Activated CD4-positive, alpha-beta T cell treated with anti-CD3 and anti-CD28 coated beads, Interleukin-2, amount 50 U/mL, for 48 hours (primary cell): ENCODE measurements at regions not wholly inside any gene's neighbourhood (a gene's known extent, or its start where the extent isn't known, plus 50 kb on each side); places are given as distances from the start of the nearest gene placed in this dataset.

Experiments
- DNase-seq, 2 experiments: peaks; one replicate each; pipeline ENCODE4 v3.0.0-alpha.2; 2020

- DNase-seq = no peak
Observed at GRCh38 chr4:63795301-63795700, 613.9 kb downstream of the TECRL start.

DNA sequence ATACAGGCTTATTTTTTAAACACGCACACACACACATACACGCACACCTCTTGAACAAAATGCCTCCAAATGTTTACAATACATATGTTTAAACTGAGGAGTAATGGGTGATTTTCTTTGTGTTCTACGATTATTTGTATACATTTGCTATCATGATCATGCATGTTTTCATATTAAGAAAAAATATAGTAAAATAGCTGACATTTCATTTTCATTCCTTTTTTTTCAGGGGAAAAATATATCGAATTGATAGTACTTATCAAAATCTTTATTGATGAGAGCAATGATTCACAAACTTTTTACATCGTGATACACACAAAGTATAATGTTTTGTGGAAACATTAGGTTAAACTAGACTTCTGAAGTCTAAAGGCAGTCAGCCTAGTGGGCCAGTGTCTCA lies 618.9 kb downstream of the TECRL start:
- DNase-seq = no peak

GRCh38 chr4:63788271-63788670 lies 621.0 kb downstream of the TECRL start:
- no peak for DNase-seq

GRCh38 chr4:63787326-63787725 lies 621.9 kb downstream of the TECRL start:
- no peak for DNase-seq

- DNase-seq = no peak
Observed at GRCh38 chr4:63786171-63786570, 623.1 kb downstream of the TECRL start.

DNA sequence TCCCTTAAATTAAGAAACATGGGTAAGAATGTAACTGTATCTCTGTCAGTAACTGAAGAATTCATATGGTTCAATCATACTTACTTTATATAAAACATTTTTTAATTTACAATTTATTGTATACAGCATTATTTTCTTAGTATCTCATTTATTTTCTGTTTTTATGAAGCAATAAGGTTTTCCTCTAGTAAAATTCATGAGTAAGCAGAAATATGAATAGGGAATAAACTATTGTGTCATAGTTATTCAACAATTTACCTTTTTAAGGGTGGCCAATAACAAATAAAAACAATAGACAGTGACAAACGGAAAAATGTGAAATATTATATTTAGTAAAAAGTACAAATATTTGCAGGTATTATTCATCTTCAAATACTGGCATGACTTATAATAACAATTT lies 624.4 kb downstream of the TECRL start:
- DNase-seq = no peak

DNA sequence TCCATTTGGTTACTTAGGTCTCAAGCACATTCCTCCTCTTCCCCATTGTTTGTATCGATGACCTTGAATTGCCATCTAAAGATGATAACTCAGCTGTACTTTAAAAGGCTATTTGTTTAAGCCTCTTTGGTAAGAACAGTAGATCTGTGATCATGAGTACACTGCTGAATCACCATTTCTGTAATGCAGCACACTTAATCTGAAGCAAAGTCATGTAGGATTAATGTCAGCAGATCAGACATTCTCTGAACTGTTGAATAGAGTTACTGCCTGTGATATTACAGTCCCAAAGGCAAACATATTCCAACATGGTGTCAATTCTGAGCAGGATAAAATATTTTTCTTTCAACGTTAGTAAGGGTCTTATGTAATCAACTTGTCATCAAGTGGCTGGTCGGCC lies 631.6 kb downstream of the TECRL start:
- no peak for DNase-seq

GRCh38 chr4:63764400-63764799 lies 644.9 kb downstream of the TECRL start:
- DNase-seq = no peak

- no peak for DNase-seq
Observed at GRCh38 chr4:63757929-63758328, 651.3 kb downstream of the TECRL start.

- no peak for DNase-seq
Observed at GRCh38 chr4:63742882-63743281, 666.4 kb downstream of the TECRL start.

DNA sequence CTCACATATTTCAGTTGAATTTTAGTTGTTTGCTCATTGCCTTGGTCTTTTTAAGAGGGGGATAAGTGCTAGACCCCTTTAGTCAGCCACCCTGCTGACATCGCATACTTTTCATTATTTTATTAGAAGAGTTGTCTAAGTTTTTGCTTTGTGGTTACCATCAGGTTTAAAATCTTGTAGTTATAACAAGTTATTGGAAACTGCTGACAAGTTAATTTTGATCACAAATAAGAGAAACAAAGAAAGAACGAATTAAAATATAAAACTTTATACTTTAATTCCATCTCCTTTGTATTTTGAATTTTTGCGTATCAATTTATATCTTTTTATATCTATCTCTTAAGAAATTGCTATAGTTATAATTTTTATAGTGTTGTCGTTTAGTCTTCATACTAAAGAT lies 679.7 kb downstream of the TECRL start:
- no peak for DNase-seq

DNA sequence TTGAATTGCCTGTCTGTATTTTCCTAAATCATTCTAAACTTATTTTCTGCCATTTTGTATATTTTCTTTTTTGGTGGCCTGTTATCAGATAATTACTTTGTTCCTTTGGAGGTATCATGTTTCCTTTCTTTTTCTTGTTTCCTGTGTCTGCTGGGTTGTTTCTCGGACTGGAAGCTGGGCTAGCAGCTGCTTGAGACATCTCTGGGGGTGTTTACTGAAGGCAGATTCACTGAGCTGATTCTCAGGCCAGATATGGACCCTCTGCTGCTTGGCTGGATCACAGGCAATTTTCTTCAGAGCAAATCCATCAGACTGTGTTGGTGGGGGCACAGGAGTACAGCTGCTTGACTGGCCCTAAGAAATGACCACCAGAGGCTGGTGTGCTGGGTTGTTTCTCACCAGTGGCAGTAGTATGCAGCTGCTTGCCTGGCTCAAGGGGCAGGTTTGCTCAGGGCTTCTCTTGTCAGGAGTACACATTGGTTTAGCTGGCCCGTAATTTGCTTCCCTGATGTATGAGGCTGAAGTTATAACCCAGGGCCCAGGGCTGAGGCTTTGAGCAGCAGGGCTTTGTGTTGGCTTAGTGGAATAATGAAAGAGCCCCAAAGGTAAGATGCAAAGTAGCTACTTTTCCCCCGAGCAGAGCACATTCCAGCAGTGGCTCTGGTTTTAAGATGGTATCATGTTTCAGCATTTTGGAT lies 680.6 kb downstream of the TECRL start:
- DNase-seq = no peak

DNA sequence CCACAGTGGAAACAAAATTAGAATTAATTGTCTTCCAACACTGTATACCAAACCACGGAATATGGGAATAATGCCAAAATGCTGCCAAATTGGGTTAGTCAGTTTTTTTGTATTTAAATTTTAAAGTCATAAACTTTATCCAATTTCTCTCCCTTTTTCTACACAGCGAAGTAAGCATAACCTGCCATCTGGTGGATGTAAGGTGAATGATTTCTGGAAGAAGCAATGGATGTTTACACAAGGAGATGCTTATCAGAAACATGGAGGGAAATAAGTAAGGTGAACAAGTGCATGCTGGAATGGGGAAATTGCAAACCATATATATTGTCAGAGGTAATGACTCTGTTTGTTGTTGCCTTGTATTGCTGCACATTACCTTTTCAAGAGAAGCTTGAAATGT lies 691.9 kb downstream of the TECRL start:
- no peak for DNase-seq

DNA sequence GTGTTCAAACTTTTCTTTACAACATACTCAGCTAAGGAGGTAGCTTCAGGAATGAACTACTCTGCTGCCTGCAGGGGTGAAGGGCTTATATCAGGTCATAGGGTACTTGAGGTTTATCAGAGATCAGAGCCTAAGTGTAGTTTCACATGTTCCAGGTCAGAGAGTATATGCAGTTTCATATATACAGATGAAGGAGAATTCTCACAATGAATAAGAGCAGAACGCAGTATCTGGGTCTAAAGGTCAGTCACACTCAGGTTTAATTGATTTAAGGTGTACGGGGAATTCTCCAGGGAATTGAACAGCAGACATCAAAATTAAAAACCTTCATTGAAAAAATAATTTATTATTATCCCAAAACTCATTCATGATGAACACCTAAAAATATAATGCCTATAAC lies 700.6 kb downstream of the TECRL start:
- no peak for DNase-seq

DNA sequence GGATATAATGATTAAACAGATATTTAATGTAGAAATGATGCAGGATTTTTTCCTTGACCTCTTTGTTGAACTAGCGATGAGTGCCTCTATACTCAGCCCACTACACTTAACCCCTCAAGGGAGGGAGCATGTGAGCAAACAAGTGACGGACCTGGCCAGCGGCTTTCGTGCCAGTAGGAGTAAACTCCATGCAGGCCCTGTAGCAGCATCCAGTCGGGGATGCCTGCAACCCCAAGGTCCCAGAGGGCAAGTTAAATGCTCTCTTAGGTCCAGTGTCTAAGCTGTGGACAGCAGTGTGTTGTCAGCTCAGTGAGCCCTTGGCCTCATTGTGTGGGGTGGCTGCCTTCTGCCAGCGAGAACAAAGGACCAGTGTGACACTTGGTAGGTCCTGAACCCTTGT lies 708.7 kb downstream of the TECRL start:
- no peak for DNase-seq

GRCh38 chr4:63693321-63693720 lies 715.9 kb downstream of the TECRL start:
- DNase-seq = no peak

GRCh38 chr4:63678358-63678931 lies 730.8 kb downstream of the TECRL start:
- no peak for DNase-seq

DNA sequence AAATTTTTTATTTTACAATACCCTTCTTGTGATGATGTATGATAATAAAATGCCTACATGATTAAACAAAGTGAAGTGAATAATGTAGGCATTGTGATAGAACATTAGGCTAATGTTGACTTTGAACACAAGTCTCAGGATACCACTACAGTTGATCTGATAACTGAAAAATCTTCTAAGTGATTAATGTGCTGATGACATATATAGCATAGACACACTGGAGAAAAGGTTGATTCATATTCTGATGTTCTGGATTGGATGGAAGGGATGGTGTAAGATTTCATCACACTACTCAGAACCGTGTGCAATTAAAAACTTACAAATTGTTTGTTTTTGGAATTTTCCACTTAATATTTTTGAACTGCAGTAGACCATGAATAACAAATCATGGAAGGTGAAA lies 738.5 kb downstream of the TECRL start:
- no peak for DNase-seq

GRCh38 chr4:63663870-63664269 lies 745.4 kb downstream of the TECRL start:
- DNase-seq = no peak

DNA sequence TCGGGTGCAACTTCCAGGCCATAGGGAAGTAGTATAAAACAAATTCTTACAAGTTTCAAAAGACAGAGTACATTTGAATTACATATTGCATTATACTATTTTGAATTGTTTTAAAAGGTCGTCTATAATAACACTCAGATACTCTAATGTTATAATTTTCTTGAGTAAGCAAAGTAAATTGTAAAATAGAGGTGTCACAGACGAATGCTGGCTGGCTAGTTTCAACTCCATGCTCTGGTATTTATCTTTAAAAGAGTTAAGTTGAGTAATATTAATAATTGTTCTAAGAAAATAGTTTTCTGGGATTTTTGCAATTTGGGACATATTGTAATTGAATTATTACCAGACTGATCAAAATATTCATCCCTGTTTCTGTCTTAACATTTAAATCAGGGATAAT lies 764.9 kb downstream of the TECRL start:
- no peak for DNase-seq

DNA sequence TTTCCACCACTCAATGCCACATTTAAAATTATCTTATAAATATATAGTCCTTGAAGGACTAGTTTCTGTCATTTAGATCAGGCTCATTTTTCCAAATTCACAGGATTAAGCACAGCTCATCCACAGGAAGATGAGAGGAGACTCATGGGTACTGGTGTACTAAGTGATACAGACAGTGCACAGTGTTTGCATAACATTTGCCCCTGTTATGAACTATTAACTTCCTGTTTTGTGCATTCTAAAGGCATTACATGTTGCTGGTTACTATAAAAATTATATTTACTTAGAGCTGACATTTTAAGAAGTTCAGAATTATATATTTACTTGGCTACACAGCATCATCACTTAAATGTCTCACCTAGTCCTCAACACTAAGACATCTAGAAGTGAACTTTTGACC lies 772.0 kb downstream of the TECRL start:
- DNase-seq = no peak

DNA sequence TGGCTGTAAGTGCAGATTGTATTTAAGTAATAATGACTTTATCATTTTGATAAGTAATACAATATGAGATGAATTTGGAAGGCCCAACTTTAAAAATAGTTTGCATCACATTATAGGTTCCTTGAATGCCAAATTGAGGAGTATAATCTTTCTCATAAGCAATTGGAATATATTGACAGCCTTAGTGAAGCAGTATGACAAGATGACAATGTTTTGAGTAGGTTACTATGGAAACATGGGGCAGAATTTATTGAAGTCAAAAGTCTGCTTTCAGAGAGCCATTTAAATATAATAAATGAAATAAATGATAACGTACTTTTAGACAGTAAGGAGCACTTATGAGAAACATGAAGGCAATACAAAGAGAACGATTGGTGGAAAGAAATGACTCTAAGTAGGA lies 776.4 kb downstream of the TECRL start:
- DNase-seq = no peak

- DNase-seq = no peak
Observed at GRCh38 chr4:63620271-63620670, 789.0 kb downstream of the TECRL start.

GRCh38 chr4:63619771-63620170 lies 789.5 kb downstream of the TECRL start:
- DNase-seq = no peak
